HL-60 (cell line): ENCODE measurements at regions not wholly inside any gene's neighbourhood (a gene's known extent, or its start where the extent isn't known, plus 50 kb on each side); places are given as distances from the start of the nearest gene placed in this dataset.

ENCODE experiments used
- GABPA ChIP-seq: IDR thresholded peaks from 2 replicates; pipeline ENCODE4 v1.6.1; 2012; ENCODE audit warnings: low read depth
- POLR2AphosphoS5 ChIP-seq: IDR thresholded peaks from 2 replicates; pipeline ENCODE4 v1.6.1; 2012; ENCODE audit warnings: low read depth
- TF ChIP-seq, protein P1 (sequence below): IDR thresholded peaks from one replicate; pipeline ENCODE4 v1.5.1; 2011; ENCODE audit warnings: low read length, control low read depth, inconsistent platforms; ENCODE audit not compliant: insufficient read depth
- TF ChIP-seq, protein P2 (sequence below): IDR thresholded peaks from 2 replicates; pipeline ENCODE4 v1.6.1; 2012; ENCODE audit warnings: low read depth; ENCODE audit not compliant: insufficient replicate concordance

DNA sequence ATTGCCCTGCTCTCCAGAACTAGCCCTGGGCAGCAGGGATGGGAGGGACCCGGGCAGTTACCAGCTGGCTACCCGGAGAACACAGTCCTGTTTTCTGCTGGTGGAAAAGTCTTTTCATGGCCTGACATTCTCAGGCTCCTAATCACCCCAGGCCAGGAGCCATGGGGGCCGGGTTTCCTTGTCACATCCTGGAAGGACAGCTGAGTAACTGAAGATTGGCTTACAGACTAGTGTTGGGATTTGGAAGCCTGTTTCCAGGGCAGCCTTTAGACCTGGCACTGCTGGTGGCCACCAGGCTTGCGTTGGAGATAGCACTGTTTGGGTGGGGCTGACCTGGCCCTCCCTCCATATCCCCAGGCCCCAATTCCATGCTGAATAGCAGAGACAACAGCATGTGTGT is 349.0 kb downstream of the CTTN start:
- TF ChIP-seq, protein P1, sequence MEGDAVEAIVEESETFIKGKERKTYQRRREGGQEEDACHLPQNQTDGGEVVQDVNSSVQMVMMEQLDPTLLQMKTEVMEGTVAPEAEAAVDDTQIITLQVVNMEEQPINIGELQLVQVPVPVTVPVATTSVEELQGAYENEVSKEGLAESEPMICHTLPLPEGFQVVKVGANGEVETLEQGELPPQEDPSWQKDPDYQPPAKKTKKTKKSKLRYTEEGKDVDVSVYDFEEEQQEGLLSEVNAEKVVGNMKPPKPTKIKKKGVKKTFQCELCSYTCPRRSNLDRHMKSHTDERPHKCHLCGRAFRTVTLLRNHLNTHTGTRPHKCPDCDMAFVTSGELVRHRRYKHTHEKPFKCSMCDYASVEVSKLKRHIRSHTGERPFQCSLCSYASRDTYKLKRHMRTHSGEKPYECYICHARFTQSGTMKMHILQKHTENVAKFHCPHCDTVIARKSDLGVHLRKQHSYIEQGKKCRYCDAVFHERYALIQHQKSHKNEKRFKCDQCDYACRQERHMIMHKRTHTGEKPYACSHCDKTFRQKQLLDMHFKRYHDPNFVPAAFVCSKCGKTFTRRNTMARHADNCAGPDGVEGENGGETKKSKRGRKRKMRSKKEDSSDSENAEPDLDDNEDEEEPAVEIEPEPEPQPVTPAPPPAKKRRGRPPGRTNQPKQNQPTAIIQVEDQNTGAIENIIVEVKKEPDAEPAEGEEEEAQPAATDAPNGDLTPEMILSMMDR, result no peak
- TF ChIP-seq GABPA, result no peak
- no peak for TF ChIP-seq POLR2AphosphoS5
- TF ChIP-seq, protein P2, sequence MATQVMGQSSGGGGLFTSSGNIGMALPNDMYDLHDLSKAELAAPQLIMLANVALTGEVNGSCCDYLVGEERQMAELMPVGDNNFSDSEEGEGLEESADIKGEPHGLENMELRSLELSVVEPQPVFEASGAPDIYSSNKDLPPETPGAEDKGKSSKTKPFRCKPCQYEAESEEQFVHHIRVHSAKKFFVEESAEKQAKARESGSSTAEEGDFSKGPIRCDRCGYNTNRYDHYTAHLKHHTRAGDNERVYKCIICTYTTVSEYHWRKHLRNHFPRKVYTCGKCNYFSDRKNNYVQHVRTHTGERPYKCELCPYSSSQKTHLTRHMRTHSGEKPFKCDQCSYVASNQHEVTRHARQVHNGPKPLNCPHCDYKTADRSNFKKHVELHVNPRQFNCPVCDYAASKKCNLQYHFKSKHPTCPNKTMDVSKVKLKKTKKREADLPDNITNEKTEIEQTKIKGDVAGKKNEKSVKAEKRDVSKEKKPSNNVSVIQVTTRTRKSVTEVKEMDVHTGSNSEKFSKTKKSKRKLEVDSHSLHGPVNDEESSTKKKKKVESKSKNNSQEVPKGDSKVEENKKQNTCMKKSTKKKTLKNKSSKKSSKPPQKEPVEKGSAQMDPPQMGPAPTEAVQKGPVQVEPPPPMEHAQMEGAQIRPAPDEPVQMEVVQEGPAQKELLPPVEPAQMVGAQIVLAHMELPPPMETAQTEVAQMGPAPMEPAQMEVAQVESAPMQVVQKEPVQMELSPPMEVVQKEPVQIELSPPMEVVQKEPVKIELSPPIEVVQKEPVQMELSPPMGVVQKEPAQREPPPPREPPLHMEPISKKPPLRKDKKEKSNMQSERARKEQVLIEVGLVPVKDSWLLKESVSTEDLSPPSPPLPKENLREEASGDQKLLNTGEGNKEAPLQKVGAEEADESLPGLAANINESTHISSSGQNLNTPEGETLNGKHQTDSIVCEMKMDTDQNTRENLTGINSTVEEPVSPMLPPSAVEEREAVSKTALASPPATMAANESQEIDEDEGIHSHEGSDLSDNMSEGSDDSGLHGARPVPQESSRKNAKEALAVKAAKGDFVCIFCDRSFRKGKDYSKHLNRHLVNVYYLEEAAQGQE, result no peak
